ENCODE measurements at regions not wholly inside any gene's neighbourhood (a gene's known extent, or its start where the extent isn't known, plus 50 kb on each side); places are given as distances from the start of the nearest gene placed in this dataset.

DNA sequence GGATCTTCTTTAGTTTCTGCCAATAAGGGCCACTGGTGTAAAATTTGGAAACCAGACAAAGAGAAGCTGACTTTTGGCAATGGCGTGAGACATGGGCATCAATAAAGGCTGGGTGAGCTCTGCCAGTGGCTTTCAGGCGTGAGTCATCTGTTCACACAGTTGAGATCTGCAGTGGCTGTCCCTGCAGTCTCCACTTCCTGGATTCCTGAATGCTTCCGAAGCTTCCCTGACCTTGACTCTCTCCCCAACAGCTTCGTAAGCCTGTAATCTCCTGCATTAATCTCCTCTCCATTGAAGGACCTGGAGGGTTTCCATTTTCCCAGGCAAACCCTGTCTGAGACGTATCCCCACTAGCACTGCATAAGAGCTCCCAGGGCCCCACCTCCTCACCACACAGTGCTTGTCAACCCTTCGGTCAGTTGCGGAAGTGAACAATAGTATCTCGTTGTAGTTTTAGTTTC lies 574.7 kb downstream of the TBC1D22A start:
- H3K36me3 ChIP-seq (replicated peaks in 1 of 2; ENCODE audit: control insufficient read depth in 1 of 2, insufficient read depth in 2 of 2, low read length in 2 of 2) = no peaks in the 10 kb centered on the region
- no peak overlapping the region for H3K9ac ChIP-seq (ENCODE audit: insufficient read depth, low read depth, low read length)
- H3K4me2 ChIP-seq (ENCODE audit: low read depth, low read length) = no peak overlapping the region
- ChIA-PET CTCF (ENCODE audit: low intra/inter-chr PET ratio, low total read pairs) (no interaction called here), POLR2A (no interaction called here)
- H3K4me3 ChIP-seq (replicated peaks in 1 of 3; ENCODE audit: insufficient read depth in 1 of 3, low read depth in 2 of 3, low read length in 3 of 3) = no peak overlapping the region
- peaks cover 3 to 13% of the 10 kb centered on the region in 2 experiments; a peak in 4 of 5 replicates for H3K27me3 ChIP-seq (ENCODE audit: control insufficient read depth in 1 of 2, insufficient read depth in 2 of 2, low read length in 2 of 2)
- DNase-seq (ENCODE audit: low spot score) (peak; percentile 39), ATAC-seq (peak; percentile 40; the same call in 2 of the 3 replicates), FAIRE-seq (no peak)
- H3K27ac ChIP-seq (ENCODE audit: extremely low read length, insufficient read depth, low read length) = no peak overlapping the region
- H3K4me1 ChIP-seq (ENCODE audit: insufficient read depth, low read length) = no peaks in the 10 kb centered on the region
- intact Hi-C loops (cut with micrococcal nuclease; ENCODE audit: unreplicated experiment) (no loop called here), in situ Hi-C loops (cut with HindIII; ENCODE audit: extremely low pct_ligation_motif_present, low pct_unique_long_range_greater_than_20kb) (no loop called here)
- no peaks in the 10 kb centered on the region for H3K79me2 ChIP-seq (ENCODE audit: insufficient read depth, low read length)
- H4K20me1 ChIP-seq (ENCODE audit: insufficient read depth, low read length) = no peaks in the 10 kb centered on the region
- H2AFZ ChIP-seq (ENCODE audit: low read length) = no peak overlapping the region
- no peaks in the 10 kb centered on the region for H3K9me3 ChIP-seq (ENCODE audit: low read length)
- WGBS (ENCODE audit: low lambda C conversion rate) = 51% methylated on average over 6 of the region's 8 CpGs
- BruUV-seq (replicated peaks) = no TSS peak
- TF ChIP-seq, protein P1, sequence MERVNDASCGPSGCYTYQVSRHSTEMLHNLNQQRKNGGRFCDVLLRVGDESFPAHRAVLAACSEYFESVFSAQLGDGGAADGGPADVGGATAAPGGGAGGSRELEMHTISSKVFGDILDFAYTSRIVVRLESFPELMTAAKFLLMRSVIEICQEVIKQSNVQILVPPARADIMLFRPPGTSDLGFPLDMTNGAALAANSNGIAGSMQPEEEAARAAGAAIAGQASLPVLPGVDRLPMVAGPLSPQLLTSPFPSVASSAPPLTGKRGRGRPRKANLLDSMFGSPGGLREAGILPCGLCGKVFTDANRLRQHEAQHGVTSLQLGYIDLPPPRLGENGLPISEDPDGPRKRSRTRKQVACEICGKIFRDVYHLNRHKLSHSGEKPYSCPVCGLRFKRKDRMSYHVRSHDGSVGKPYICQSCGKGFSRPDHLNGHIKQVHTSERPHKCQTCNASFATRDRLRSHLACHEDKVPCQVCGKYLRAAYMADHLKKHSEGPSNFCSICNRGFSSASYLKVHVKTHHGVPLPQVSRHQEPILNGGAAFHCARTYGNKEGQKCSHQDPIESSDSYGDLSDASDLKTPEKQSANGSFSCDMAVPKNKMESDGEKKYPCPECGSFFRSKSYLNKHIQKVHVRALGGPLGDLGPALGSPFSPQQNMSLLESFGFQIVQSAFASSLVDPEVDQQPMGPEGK (CRISPR knock-in tag; IDR thresholded peaks at IDR 0.05) = no peak
- TF ChIP-seq TAF1 (CRISPR knock-in tag; IDR thresholded peaks at IDR 0.05) (no peak), FOSL2 (CRISPR knock-in tag; IDR thresholded peaks at IDR 0.05) (peak; percentile 57), HHEX (CRISPR knock-in tag; IDR thresholded peaks at IDR 0.05) (no peak), SAP130 (CRISPR knock-in tag; IDR thresholded peaks at IDR 0.05; ENCODE audit: low read depth) (no peak), ZNF879 (CRISPR knock-in tag; IDR thresholded peaks at IDR 0.05) (no peak)
- TF ChIP-seq, protein P2, sequence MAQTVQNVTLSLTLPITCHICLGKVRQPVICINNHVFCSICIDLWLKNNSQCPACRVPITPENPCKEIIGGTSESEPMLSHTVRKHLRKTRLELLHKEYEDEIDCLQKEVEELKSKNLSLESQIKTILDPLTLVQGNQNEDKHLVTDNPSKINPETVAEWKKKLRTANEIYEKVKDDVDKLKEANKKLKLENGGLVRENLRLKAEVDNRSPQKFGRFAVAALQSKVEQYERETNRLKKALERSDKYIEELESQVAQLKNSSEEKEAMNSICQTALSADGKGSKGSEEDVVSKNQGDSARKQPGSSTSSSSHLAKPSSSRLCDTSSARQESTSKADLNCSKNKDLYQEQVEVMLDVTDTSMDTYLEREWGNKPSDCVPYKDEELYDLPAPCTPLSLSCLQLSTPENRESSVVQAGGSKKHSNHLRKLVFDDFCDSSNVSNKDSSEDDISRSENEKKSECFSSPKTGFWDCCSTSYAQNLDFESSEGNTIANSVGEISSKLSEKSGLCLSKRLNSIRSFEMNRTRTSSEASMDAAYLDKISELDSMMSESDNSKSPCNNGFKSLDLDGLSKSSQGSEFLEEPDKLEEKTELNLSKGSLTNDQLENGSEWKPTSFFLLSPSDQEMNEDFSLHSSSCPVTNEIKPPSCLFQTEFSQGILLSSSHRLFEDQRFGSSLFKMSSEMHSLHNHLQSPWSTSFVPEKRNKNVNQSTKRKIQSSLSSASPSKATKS (CRISPR knock-in tag; IDR thresholded peaks at IDR 0.05) = no peak
- TF ChIP-seq, protein P3, sequence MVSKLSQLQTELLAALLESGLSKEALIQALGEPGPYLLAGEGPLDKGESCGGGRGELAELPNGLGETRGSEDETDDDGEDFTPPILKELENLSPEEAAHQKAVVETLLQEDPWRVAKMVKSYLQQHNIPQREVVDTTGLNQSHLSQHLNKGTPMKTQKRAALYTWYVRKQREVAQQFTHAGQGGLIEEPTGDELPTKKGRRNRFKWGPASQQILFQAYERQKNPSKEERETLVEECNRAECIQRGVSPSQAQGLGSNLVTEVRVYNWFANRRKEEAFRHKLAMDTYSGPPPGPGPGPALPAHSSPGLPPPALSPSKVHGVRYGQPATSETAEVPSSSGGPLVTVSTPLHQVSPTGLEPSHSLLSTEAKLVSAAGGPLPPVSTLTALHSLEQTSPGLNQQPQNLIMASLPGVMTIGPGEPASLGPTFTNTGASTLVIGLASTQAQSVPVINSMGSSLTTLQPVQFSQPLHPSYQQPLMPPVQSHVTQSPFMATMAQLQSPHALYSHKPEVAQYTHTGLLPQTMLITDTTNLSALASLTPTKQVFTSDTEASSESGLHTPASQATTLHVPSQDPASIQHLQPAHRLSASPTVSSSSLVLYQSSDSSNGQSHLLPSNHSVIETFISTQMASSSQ (IDR thresholded peaks at IDR 0.05; ENCODE audit: low read depth) = no peak
- TF ChIP-seq, protein P3 (CRISPR knock-in tag; IDR thresholded peaks at IDR 0.05; ENCODE audit: borderline replicate concordance) = no peak
- TF ChIP-seq, protein P4, sequence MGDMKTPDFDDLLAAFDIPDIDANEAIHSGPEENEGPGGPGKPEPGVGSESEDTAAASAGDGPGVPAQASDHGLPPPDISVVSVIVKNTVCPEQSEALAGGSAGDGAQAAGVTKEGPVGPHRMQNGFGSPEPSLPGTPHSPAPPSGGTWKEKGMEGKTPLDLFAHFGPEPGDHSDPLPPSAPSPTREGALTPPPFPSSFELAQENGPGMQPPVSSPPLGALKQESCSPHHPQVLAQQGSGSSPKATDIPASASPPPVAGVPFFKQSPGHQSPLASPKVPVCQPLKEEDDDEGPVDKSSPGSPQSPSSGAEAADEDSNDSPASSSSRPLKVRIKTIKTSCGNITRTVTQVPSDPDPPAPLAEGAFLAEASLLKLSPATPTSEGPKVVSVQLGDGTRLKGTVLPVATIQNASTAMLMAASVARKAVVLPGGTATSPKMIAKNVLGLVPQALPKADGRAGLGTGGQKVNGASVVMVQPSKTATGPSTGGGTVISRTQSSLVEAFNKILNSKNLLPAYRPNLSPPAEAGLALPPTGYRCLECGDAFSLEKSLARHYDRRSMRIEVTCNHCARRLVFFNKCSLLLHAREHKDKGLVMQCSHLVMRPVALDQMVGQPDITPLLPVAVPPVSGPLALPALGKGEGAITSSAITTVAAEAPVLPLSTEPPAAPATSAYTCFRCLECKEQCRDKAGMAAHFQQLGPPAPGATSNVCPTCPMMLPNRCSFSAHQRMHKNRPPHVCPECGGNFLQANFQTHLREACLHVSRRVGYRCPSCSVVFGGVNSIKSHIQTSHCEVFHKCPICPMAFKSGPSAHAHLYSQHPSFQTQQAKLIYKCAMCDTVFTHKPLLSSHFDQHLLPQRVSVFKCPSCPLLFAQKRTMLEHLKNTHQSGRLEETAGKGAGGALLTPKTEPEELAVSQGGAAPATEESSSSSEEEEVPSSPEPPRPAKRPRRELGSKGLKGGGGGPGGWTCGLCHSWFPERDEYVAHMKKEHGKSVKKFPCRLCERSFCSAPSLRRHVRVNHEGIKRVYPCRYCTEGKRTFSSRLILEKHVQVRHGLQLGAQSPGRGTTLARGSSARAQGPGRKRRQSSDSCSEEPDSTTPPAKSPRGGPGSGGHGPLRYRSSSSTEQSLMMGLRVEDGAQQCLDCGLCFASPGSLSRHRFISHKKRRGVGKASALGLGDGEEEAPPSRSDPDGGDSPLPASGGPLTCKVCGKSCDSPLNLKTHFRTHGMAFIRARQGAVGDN (CRISPR knock-in tag; IDR thresholded peaks at IDR 0.05) = no peak
- TF ChIP-seq, protein P5, sequence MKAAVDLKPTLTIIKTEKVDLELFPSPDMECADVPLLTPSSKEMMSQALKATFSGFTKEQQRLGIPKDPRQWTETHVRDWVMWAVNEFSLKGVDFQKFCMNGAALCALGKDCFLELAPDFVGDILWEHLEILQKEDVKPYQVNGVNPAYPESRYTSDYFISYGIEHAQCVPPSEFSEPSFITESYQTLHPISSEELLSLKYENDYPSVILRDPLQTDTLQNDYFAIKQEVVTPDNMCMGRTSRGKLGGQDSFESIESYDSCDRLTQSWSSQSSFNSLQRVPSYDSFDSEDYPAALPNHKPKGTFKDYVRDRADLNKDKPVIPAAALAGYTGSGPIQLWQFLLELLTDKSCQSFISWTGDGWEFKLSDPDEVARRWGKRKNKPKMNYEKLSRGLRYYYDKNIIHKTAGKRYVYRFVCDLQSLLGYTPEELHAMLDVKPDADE (CRISPR knock-in tag; IDR thresholded peaks at IDR 0.05) = no peak

Measured in HepG2 (cell line).